Left ventricle myocardium superior (tissue), 1 donor: ENCODE measurements at regions not wholly inside any gene's neighbourhood (a gene's known extent, or its start where the extent isn't known, plus 50 kb on each side); places are given as distances from the start of the nearest gene placed in this dataset.

Experiments
- ATAC-seq: fragments of 200-7000 bp; cut with Tn5 transposase; one replicate; pipeline ENCODE4 v1.9.1; 2020; ENCODE audit warnings: mild to moderate bottlenecking, moderate library complexity
- DNase-seq: peaks from one replicate; pipeline ENCODE4 v3.0.0-alpha.2; 2020
- intact Hi-C: fragments of 100-400 bp; cut with micrococcal nuclease; formaldehyde crosslinking; loops from one replicate; pipeline ENCODE4 v1.11.0; 2022
- donor health status: DM: no; HTN: yes; CAD: no; lungs with severe emphysema.

GRCh38 chrX:134171661-134172587 is 65.1 kb upstream of the CCDC160 start:
- peak; percentile 82 for ATAC-seq
- intact Hi-C loops = no loop called here
- DNase-seq = peak; percentile 44

GRCh38 chrX:134172588-134173259 is 64.3 kb upstream of the CCDC160 start:
- intact Hi-C loops = no loop called here
- DNase-seq = peak; percentile 50
- peak; percentile 84 for ATAC-seq

- intact Hi-C loops = no loop called here
- DNase-seq (no peak), ATAC-seq (no peak)
Observed at GRCh38 chrX:134173541-134174272, 63.3 kb upstream of the CCDC160 start.

GRCh38 chrX:134174273-134174660 is 62.7 kb upstream of the CCDC160 start:
- DNase-seq (no peak), ATAC-seq (no peak)
- intact Hi-C loops = no loop called here

GRCh38 chrX:134174859-134175258 is 62.1 kb upstream of the CCDC160 start:
- intact Hi-C loops = no loop called here
- DNase-seq (no peak), ATAC-seq (no peak)

DNA sequence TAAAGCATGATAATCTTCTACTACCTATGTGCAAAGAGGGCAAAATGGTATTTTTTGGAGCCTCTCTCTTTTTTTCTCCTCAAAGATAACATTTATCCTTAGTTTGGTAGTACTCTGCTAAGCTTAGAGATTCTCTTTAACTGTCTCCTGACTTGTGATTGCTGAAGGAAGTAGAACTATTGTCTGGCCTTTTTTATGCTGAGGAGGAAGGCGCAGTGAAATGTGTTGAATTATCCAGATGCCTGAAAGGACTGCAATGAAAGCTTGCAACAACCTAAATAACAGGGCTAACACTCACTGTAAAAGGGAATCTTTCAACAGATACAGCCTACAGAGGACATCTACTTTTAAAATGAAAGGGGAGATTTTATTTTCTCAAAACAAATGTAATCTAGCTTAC is 59.5 kb upstream of the CCDC160 start:
- intact Hi-C loops = no loop called here
- ATAC-seq = no peak
- no peak for DNase-seq

- ATAC-seq (no peak), DNase-seq (no peak)
- intact Hi-C loops = no loop called here
Observed at GRCh38 chrX:134180601-134181274, 56.2 kb upstream of the CCDC160 start.

- intact Hi-C loops = no loop called here
- DNase-seq (no peak), ATAC-seq (no peak)
Observed at GRCh38 chrX:134181275-134181660, 55.7 kb upstream of the CCDC160 start.

DNA sequence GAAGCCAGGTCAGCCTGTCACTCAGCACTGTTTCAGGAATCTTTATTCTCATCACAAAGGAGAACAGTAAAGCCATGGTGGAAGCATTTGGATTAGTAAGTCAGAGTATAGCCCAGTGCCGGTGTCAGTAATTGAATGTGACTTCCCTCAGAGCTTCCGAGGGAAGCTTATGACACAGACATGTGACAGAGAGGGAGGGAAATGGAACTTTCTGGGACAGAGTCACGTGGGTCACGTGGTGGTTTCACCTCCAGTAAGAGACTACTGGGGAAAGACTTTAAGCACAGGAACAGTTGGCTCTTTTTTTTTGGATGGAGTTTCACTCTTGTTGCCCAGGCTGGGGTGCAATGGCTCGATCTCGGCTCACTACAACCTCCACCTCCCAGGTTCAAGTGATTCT is 53.3 kb upstream of the CCDC160 start:
- intact Hi-C loops = no loop called here
- DNase-seq (no peak), ATAC-seq (no peak)

DNA sequence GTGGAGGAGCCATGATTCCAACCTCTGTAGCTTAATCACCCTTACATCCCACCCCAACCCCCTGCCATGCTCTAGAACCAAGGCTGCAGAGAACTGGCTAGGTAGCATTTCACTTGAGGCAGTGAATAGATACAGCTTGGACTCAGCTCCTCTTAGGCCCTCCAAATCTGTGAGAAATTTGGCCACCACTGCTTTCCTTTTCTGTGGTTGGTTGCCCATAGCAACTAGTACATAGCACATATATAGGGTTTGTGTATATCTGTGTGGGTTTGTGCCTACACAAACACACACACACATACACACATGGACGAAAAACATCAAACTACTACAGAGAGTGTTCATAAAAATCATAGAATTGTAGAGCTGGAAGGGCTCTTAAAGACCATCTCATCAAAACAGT is 52.0 kb upstream of the CCDC160 start:
- no peak for ATAC-seq
- no peak for DNase-seq
- intact Hi-C loops = no loop called here

DNA sequence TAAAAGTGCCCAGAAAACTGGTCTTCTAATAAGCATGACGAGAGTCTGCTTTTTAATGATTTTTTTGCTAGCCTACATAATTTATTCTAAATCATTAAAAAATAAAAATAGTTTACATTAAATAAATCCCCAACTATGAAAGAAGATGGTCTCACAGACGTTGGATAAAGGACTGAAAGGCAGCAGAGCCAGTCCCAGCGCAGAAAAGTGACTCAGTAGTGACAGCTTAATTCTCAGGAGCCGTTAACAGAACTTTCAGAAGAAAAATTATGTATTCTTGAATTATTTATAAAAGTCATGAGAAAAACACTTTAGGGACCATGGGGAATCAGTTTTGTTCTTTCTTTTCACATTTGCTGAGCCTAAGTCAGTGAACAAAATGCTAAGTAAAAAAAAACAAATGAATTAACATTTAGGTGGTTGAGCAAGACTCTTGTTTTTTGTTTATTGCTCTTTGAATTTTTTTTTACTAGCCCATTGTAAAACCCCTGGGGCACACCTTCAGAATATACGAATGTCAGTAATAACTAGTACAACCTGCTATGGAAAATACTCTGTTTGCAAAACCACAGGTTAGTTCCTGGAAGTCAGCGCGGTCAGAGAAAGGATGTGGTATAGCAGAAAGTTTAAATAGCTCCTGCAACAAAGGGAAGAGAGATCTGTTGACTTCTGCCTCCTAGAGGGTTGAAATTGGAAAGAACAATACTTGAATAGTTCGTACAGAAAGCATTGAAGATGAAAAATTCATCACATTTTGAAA is 50.4 kb upstream of the CCDC160 start:
- no peak for ATAC-seq
- intact Hi-C loops = no loop called here
- DNase-seq = no peak
